K562 (cell line): ENCODE measurements at regions not wholly inside any gene's neighbourhood (a gene's known extent, or its start where the extent isn't known, plus 50 kb on each side); places are given as distances from the start of the nearest gene placed in this dataset.

Experiments
- CEBPB ChIP-seq: fragments of 450-650 bp; IDR thresholded peaks from 2 replicates; pipeline ENCODE4 v1.6.1; 2016; ENCODE audit warnings: missing genetic modification characterization, missing compliant biosample characterization
- EHMT2 ChIP-seq: fragments of 450-650 bp; IDR thresholded peaks from 2 replicates; pipeline ENCODE4 v1.6.1; 2018; ENCODE audit warnings: antibody characterized with exemption
- EWSR1 ChIP-seq: fragments of 450-650 bp; IDR thresholded peaks from 2 replicates; pipeline ENCODE4 v1.6.1; 2018; ENCODE audit warnings: borderline replicate concordance, mild to moderate bottlenecking, low read depth, moderate library complexity; ENCODE audit not compliant: partially characterized antibody
- PHF20 ChIP-seq: fragments of 450-650 bp; IDR thresholded peaks from 2 replicates; pipeline ENCODE4 v1.6.1; 2018; ENCODE audit not compliant: partially characterized antibody
- POLR2AphosphoS5 ChIP-seq: IDR thresholded peaks from 2 replicates; pipeline ENCODE4 v1.6.1; 2011; ENCODE audit warnings: mild to moderate bottlenecking, low read depth, low read length, moderate library complexity; ENCODE audit not compliant: control insufficient read depth, insufficient read depth
- RNF2 ChIP-seq: sonication (generic); IDR thresholded peaks from 2 replicates; pipeline ENCODE4 v1.6.1; 2016
- TCF3 ChIP-seq: sonication (generic); formaldehyde crosslinking; IDR thresholded peaks from 2 replicates; pipeline ENCODE4 v1.4.0; 2020; ENCODE audit warnings: mild to moderate bottlenecking, missing genetic modification reagents
- ZKSCAN1 ChIP-seq: fragments of 150-350 bp; IDR thresholded peaks from 2 replicates; pipeline ENCODE4 v1.6.1; 2016; ENCODE audit warnings: low read depth, low read length
- ZNF12 ChIP-seq: sonication (generic); formaldehyde crosslinking; IDR thresholded peaks from 2 replicates; pipeline ENCODE4 v1.4.0; 2020; ENCODE audit warnings: mild to moderate bottlenecking, missing genetic modification reagents
- ZNF124 ChIP-seq: sonication (generic); formaldehyde crosslinking; IDR thresholded peaks from 2 replicates; pipeline ENCODE4 v1.8.1; 2022; ENCODE audit warnings: missing genetic modification reagents
- ZNF282 ChIP-seq: sonication (generic); formaldehyde crosslinking; IDR thresholded peaks from 2 replicates; pipeline ENCODE4 v1.8.1; 2023; ENCODE audit warnings: missing genetic modification reagents
- TF ChIP-seq, protein P1 (sequence below), 3 experiments: IDR thresholded peaks in 2 of 3; conservative IDR thresholded peaks in 1 of 3; 2 replicates each; pipeline ENCODE4 v1.5.1; 2011 to 2012; ENCODE audit warnings: low read length in 3 of 3, mild to moderate bottlenecking in 3 of 3, control low read depth in 2 of 3, improper control_type of control experiment in 1 of 3, inconsistent platforms in 1 of 3, low read depth in 1 of 3, mixed read lengths in 1 of 3, moderate library complexity in 1 of 3; ENCODE audit not compliant: insufficient read depth in 2 of 3
- TF ChIP-seq, protein P2 (sequence below): sonication (generic); formaldehyde crosslinking; IDR thresholded peaks from 2 replicates; pipeline ENCODE4 v1.8.1; 2023; ENCODE audit warnings: mild to moderate bottlenecking, missing genetic modification reagents, moderate library complexity
- TF ChIP-seq, protein P3 (sequence below): sonication (generic); formaldehyde crosslinking; IDR thresholded peaks from 2 replicates; pipeline ENCODE4 v1.8.0; 2022; ENCODE audit warnings: missing genetic modification reagents, mild to moderate bottlenecking, borderline replicate concordance

DNA sequence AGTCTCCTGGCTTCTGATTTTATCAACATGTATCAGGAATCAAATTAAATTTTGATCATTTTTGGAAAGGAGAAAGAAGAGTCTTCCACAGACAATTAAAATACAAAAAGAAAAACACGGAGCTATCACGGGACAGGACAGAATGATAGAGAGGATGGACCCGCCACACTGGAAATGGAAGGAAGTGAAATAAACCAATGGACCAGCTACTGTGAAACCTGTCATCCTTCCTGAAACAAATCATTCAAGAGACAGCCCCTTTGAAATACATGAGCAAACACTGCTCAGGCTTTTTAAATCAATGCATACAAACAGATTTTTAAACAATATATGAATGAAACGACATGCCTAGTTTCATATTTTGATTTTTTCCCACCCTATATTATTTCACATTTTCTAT is 339.4 kb downstream of the ACTL7B start:
- TF ChIP-seq RNF2, result no peak
- no peak for TF ChIP-seq CEBPB
- TF ChIP-seq, protein P1, sequence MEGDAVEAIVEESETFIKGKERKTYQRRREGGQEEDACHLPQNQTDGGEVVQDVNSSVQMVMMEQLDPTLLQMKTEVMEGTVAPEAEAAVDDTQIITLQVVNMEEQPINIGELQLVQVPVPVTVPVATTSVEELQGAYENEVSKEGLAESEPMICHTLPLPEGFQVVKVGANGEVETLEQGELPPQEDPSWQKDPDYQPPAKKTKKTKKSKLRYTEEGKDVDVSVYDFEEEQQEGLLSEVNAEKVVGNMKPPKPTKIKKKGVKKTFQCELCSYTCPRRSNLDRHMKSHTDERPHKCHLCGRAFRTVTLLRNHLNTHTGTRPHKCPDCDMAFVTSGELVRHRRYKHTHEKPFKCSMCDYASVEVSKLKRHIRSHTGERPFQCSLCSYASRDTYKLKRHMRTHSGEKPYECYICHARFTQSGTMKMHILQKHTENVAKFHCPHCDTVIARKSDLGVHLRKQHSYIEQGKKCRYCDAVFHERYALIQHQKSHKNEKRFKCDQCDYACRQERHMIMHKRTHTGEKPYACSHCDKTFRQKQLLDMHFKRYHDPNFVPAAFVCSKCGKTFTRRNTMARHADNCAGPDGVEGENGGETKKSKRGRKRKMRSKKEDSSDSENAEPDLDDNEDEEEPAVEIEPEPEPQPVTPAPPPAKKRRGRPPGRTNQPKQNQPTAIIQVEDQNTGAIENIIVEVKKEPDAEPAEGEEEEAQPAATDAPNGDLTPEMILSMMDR (IDR thresholded peaks at IDR 0.05 in 2 of 3, conservative IDR thresholded peaks at IDR 0.05 in 1 of 3; ENCODE audit: insufficient read depth in 2 of 3, low read depth in 1 of 3, low read length in 3 of 3), result no peak
- TF ChIP-seq ZNF282, result no peak
- no peak for TF ChIP-seq TCF3 (CRISPR knock-in tag)
- TF ChIP-seq EWSR1, result no peak
- TF ChIP-seq POLR2AphosphoS5, result no peak
- TF ChIP-seq, protein P2, sequence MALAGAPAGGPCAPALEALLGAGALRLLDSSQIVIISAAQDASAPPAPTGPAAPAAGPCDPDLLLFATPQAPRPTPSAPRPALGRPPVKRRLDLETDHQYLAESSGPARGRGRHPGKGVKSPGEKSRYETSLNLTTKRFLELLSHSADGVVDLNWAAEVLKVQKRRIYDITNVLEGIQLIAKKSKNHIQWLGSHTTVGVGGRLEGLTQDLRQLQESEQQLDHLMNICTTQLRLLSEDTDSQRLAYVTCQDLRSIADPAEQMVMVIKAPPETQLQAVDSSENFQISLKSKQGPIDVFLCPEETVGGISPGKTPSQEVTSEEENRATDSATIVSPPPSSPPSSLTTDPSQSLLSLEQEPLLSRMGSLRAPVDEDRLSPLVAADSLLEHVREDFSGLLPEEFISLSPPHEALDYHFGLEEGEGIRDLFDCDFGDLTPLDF, result no peak
- TF ChIP-seq PHF20, result no peak
- TF ChIP-seq, protein P3, sequence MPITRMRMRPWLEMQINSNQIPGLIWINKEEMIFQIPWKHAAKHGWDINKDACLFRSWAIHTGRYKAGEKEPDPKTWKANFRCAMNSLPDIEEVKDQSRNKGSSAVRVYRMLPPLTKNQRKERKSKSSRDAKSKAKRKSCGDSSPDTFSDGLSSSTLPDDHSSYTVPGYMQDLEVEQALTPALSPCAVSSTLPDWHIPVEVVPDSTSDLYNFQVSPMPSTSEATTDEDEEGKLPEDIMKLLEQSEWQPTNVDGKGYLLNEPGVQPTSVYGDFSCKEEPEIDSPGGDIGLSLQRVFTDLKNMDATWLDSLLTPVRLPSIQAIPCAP (CRISPR knock-in tag), result no peak
- TF ChIP-seq ZNF124 (CRISPR knock-in tag), result no peak
- TF ChIP-seq EHMT2, result no peak
- TF ChIP-seq ZNF12, result no peak
- no peak for TF ChIP-seq ZKSCAN1
